ENCODE measurements at regions not wholly inside any gene's neighbourhood (a gene's known extent, or its start where the extent isn't known, plus 50 kb on each side); places are given as distances from the start of the nearest gene placed in this dataset.

DNA sequence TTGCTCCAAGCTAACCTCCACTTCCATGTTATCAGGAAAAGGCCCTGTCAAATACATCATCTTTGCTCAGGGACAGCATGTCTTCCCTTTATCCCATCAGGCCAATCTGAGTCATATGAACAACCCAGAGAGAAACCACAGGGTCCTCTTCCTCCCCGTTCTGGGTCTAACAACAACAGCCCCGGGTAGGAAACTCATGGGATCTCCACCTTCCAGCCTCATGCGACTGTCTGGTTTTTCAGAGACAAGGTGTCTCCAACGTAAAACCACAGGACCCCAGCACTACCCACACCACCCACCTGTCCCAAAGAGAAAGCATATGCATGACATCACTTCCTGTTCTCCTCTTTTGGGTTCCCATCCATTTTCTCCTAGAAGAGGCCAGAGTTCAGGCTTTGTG, 217.9 kb downstream of the ENC1 start:
- DNase-seq, result no peak

DNA sequence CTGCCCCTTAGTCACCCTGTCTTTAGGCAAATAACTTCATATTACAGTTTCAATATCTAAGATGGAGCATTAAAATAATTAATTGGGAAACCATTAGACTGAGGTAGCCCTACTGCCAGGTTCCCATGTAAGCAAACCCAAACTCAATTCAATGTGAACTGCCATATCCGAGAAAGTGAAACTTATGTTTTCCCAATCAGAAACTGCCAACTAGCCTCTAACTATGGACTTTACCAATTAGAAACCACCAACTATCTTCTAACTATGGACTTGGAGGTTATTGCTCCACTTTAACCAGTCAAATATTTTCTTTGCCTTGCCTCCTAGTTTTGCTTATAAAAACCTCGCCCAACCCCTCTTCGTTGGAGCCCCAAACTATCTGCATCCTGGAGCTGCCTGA, 218.5 kb downstream of the ENC1 start:
- no peak for DNase-seq

DNA sequence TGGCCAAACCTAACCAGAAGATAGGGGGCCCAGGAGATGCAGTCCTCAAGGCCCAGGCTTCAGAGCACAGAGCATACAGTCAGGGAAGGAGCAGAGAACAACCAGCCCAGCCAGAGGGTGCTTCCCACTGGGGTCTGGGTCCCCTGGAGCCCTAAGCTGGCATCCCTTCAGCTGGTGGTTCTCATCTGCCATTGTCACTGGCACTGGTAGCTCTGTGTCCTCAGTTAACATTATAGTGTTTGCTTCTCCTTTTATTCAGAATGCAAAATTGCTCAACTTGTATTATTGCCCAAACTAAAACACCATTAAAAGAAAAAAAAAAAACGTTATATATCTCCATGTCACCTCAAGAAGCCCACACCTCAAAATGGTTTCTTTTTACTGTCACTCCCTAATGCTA, 219.2 kb downstream of the ENC1 start:
- no peak for DNase-seq

DNA sequence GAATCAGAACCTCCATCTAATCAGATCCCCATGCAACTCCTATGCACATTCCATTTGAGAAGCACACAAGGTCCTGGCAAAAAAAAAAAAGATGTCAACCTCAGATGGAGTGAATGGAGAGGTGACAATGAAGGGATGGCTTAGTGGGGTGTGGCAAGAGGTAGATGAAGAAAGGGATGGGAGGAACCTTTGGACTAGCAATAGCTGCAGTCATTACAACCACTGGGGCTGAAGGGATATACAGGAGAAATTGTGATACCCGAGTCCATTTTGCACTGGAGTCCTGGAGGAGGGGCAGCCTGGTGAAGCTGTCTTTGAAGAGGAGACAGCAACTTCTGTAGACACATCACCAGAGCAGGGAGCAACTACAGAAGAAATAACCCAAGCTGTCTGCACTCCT, 219.6 kb downstream of the ENC1 start:
- DNase-seq, result no peak

DNA sequence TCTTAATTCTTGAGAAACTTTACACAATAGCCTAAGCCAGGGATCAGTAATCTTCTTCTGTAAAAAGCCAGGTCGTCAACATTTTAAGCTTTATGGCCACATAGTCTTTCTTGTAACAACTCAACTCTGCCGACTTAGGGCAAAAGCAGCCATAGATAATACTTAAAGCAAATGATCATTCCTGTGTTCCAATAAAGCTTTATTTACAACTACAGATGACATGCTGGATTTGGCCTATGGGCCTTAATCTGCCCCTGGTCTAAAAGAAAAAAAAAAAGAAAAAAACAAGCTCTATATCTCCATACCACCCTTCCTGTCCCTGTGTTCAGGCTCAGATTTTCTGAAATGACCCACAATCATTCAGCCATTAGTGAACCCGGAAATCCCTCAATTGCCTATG, 220.3 kb downstream of the ENC1 start:
- no peak for DNase-seq

DNA sequence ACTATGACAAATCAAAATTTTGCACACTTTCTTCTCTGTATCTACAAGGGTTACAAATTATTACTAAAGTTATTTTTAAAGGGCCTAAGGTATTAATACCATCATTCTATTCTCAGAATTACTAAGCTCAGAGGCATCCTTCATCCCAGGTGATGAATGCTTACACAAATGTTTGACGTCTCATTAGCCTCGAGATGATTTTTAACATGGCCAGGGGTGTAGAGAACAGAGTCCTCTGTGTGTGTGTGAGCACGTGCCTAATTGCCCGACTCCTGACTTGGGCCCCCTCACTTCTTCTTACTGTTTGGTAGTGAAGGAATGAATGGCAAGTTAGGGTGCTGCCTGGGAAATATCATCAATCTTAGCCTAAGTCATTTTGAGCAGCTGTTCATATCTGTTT, 221.1 kb downstream of the ENC1 start:
- DNase-seq, result no peak

DNA sequence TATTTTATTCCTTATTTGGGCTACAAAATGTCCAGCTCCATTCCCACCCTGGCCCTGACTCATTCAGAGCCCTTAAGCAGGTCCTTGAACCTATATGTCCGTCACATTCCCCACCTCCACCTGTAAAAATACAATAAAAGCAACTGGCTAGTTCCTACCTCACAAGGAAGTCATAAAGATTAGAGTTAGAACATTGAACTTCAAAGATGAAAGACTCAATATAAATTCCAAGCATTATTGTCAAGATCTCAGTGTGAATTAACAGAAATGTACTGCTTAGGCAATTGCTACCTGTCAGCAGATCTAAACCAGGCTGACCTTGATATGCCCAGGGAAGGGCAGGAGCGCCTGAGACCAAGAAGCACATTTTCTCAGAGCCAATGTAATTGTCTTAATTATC, 221.8 kb downstream of the ENC1 start:
- no peak for DNase-seq

DNA sequence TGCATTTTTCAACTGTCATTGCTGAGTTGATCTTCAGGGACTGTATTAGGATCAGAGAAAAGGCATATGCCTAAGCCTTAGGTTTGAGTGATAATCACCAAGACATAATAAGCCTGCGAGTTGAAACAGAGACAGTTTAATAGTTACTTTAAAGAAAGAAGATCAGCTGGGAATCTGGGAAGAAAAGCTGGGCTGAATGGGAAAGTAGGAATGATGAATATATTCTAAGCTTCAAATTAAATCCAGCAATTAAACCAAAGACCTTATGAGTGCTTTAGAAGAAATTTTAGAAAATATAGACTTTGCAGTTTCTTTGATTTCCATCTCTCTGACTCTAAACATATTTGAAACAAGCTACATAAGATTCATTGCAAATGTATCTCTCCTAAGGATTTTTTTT, 222.3 kb downstream of the ENC1 start:
- no peak for DNase-seq

DNA sequence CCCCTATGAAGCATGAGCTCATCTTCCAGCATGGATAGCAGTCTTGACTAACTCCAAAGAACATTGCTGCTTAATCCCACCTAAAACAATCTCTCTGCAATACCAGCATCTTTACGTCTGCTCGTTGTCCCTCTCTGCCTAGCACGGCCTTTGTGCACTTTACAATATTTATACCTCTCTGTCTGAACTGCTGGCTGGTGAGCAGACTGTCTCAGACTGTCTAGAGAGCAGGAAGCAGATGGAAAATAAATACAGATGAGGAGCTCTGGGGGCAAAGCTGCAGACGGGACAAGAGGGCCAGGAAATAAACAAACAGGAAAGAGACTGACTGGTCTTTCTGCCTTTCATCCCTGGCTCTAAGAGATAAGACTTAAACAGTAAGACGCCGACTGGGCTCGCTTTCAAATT, 224.8 kb downstream of the ENC1 start:
- DNase-seq, result peak; percentile 64

DNA sequence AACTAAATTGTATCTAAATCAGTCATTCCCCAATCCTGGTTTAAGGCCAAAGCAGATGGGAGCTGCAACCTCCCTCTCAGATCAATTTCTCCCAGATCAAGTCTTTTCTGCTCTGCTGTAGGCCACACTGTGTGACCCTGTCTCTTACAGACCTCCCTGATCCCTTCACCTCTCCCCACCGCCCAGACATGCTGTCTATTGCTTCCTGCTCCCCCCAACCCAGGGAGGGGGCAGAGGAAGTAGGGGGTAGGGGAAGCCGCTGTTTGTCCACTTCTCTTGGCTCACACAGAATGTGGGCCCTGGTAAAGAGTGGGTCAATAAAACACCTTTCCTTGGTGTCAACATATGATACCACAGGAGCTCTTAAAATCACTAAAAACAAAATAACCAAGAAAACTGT, 226.3 kb downstream of the ENC1 start:
- DNase-seq, result no peak

DNA sequence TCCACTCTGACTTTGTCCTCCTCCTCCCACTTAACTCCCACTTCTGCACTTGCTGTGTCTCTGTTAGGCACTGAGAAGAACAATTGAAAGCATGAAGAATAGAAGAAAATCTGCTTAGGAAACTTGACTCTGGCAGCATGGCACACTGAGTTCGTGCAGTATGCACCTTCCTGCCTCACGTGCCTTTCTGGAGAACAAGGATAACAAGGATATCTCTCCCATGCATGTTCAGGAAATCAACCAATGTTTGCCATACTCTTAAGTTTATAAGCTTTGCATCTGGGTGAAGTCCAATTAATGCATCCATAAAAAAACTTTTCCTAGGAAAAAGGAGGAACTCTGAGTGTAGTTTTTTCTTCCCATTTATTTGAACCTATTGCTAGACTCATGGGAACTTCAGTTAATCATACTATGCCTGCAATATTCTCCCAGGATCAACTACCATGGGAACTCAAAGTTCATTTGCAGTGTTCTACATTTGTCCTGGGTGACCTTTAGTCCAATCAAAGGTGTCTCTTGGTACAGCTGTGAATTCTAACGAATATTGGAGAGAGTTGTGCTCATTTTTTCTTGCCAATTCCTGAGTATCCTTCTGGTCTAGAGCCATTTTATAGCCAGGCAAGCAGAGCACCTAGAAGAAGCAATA, 227.0 kb downstream of the ENC1 start:
- DNase-seq, result no peak

DNA sequence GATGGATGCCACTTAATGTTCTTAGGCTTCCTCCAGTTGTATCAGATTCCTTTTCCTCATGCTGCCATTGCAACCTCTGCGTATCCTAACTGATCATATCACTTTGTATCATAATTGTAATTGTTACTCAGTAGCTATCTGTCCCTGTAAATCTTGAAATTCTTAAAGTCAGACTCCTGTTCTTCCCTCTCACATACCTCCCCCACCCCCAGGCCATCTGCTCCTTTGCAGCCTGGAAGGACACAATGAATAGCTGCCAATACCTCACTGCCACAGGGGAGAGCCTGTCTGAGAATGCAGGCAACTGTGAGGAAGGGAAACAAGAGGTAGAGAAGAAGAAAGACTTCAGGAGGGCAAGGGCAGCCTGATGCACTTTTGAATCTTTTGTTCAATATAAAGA, 228.5 kb downstream of the ENC1 start:
- peak; percentile 53 for DNase-seq

DNA sequence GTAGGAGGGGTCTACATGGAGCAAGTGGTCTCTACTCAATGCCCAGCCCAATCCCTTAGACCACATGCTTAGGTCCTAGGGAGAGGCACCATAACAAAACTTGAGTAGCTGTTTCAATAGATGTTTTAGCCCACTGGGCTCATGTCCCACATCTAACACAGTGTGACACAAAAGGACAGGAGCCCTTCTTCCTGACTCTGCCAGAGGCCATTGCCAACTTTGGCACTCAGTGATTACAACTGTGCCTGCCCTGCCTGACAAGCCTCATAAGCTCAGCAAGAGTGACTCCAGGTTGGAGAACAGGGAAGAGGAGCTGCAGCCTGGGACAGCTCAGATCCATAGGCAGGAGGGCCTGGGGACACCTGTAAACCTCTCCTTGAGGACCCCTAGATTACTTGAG, 230.8 kb downstream of the ENC1 start:
- no peak for DNase-seq

DNA sequence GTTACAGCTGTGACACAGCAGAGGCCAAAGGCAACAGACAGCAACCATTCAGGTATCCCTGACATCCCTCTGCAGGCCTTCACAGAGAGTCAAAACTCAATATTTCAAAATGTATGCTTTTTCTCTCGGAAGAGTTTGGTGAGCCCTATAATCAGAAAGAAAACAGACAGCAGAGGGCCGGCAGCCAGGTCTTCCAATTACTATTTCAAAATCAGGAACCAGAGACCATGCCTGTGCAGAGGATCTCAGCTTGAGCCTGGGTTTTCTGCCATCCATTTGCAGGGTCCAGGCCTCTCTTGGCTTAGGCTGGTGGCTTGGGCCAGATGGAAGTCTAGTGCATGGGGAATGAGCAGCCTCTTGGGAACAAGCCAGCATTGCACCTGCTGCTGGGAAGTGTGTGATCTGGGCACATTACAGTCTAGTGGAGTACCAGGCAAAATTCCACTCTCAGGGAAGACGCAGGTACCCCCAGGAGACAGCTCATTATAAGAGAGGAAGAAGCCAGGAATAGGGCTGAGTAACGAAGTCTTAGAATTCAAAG, 231.3 kb downstream of the ENC1 start:
- DNase-seq, result no peak

DNA sequence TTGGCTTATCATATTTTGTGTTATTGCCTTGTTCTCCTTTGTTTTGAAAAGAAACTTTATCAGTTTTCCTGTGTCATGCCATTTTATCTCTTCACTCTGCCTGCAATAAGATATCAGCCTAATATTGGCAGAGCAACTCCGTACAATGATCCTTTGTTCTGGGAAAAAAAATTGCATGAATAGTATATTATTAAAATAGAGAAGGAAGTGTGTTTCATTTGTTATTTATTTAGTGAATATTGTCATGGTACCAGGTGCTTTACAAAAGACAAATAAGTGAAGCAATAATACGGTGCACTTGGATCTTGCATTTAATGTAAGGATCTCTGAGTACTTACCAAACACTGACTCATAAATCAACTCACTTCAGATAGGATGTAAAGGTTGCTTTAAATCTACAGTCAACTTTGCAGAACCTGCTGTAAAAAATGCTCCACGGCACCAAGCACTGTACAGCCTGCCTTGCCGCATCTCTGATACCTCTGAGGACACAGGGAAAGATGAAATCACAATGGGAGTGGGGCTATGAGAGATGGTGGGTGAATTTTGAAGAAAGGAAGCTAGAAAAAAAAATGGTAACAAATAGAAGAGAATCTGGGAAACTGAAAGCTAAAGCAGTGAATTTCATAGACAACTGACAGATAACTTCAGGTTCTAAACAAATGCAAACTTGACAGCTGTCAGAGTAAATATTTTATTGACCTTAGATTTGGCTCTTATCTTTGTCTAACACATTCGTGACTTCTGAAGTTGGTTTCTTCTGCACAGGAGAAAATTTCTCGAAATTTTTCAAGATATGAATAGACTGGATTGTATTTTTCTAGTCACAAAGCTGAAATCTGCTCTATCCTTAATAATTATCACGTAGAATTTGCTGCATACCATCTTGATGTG, 232.1 kb downstream of the ENC1 start:
- no peak for DNase-seq

DNA sequence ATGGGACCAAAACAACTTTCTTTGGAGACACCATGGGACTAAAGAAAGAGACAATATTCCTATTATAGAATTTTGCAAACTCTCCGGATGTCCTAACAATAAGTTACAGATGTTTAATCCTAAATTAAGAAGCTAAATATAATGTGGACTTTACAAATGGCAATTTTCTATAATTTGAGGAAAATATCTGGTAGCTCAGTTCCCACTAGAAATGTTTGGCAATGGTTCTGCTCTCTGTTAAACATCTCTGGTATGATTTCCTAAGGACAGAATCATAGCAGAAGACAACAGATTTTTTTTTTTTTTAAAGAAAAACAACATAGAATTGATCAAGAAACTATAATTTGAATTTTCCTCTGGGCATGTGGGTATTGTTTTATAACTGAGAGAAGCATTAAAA, 232.8 kb downstream of the ENC1 start:
- no peak for DNase-seq

DNA sequence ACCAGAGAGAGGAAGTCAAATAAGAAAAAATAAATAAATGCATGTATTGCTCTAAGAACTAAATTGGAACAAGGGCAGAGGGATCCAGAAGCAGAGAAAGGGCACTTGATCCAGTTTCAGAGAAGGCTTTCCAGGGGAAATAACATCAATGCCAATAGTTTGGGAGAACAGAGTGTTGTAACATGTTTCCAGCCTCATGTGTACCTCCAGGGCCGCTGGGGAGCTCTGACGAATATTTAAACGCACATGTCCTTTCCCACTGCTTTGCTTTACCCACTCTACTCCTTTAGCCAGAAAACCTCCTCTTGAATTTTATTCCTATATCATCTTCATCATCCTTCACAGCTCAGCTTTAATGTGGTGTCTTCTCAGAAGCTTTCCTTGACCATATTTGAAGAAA, 233.7 kb downstream of the ENC1 start:
- no peak for DNase-seq

DNA sequence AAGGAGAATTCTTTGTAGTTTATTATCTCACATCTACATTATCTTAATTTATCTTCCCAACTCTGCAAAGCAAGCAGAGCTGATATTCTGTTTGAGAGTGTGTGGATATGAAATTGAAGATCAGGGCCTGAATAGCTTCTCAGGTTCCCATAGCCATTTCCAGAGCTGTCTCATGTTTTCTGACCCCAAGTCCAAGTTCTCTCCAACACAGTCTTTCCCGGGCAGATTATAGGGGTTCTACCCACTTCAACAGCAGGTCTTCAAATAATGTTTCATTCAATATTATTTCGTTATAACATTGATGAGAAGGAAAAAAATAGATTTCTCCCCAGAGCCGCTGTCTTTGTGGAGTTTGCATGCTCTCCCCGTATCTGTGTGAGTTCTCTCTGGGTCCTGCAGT, 234.9 kb downstream of the ENC1 start:
- DNase-seq, result no peak

DNA sequence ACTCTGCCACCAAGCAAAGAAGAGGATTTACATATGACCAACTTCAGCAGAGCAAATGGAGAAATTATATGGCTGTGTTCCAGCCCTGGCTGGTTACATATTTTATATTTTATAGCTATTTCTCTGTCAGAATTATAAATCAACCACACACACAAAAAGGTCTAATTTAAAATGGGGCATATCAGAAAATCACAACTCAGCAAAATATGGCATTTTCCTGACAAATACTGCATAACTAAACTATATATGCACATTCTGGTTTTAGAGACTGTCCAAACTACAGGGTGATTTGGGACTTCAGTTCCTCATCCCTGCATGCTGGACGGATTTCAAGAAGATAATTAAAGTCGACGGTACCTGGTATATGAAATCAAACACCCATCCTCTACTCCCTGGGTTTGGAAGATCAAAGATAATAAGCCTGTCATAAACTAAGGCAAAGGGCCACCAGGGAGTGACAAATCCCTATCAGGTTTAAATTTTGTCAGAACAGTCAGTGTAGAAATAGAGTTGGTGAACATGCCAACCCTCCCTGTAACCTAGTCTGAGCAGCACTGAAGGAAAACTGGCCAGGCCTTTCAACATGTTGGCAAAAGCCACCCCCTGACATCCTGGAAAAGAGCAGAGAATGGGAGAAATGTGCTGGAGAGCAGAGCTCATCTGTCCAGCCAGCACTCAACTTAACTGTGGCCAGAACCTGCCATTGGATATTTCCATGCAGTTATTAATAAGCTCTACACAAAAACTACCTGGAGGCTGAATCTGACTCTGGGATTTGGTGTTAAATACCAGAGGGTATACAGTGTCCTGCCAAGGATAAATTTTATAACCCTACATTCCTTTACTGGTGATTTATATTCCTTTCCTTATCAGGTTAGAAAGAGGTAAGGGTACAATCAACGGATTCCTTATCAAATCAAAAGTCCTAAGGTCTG, 235.7 kb downstream of the ENC1 start:
- no peak for DNase-seq

DNA sequence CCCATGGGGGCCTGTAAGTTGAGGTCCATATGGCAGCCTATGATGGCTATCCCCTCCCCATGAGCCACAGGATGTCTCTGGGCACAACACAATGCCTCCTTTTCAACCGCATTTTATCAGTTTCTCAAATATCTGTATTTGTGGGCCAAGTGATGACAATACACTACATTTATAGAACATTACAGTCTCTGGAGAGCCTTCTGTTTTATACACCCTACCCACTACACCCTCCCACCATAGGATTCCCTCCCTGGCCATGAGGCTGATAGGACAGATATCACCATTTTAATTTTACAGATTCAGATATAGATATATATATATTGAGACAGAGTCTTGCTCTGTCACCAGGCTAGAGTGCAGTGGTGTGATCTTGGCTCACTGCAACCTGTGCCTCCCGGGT, 236.8 kb downstream of the ENC1 start:
- DNase-seq, result no peak

DNA sequence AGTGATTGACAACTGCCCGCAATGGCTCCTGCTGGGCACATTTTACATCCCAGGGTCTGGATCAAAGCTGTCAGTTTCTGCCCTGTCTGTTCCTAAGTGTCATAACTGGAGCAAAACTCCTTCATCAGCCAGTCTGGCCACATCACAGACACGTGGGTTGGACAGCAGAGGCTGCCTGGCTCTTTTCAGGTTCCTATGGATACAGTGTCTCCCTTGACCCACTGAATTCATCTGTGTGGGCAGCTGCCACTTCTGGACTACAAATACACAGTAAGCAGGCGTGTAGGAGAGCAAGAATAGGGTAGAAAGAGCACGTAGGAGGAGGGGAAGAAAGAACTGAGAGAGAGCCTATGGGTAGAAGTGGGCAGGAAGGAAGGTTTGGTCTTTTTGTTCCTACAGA, 238.0 kb downstream of the ENC1 start:
- DNase-seq, result no peak

DNA sequence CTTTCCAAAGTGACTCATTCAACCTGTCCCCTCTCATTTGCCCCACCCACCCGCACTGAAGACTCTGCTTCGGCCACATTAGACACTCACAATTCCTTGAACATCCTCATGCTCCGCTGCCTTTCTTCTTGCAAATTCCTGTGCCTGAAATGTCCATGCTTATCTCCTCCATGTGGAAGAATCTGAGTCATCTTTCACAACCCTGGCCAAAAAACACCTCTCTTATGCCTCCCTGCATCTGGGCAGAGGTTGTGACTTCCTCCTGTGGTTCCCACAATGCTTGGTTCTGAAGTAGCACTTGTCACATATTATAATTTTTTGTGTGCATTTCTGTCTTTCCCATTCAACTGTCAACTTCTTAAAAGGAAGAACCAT, 238.6 kb downstream of the ENC1 start:
- DNase-seq, result no peak

DNA sequence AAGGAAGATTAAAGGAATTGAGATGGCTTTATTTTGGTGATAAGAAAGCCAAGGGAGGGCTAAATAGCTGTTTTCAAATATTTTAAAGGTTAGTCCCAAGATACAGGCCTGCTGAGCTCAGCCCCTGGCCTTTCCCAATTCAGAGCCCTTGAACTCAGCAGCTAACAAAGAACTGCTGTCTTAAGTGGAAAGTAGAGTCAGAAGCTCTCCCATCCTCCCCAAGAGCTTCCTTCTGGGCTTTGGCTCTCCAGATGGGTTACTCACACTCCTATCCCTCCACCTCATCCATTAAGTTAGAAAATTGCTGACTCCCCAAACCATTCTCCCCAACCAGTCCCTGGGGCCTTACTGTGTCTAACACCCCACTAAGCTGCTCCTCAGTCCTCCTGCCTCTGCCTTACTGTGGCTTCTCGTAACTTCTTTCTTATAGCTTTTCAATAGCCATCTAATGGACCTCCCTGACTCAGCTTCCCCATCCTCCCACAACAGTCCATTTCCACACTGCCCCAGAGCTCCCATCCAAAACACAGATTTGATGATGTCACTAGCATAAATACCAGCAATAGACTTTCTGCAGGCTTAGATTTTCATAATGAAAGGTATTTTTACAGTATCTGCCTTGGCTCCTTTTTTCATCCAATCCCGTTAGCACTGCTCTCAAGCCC, 239.1 kb downstream of the ENC1 start:
- no peak for DNase-seq
